H1 (cell line): ENCODE measurements at regions not wholly inside any gene's neighbourhood (a gene's known extent, or its start where the extent isn't known, plus 50 kb on each side); places are given as distances from the start of the nearest gene placed in this dataset.

Experiments
- CTCF ChIA-PET: fragments of 300-600 bp; sonication (Branson Sonifier 250); formaldehyde crosslinking; loops from one replicate; lab custom pipeline; 2021; ENCODE audit not compliant: partially characterized antibody; lab: Charles Lee
- POLR2A ChIA-PET: fragments of 300-600 bp; sonication (Branson Sonifier 250); formaldehyde crosslinking; loops from one replicate; lab custom pipeline; 2021; ENCODE audit warnings: inconsistent platforms; ENCODE audit not compliant: partially characterized antibody; lab: Charles Lee
- DNase-seq, 2 experiments: peaks; one replicate each; pipeline versions ENCODE4 v3.0.0 to v3.0.0-alpha.2; 2010 to 2022; ENCODE audit warnings: low spot score in 2 of 2, low read depth in 1 of 2, mixed read lengths in 1 of 2
- FAIRE-seq: peaks from 2 replicates; lab custom pipeline; 2011; peaks lifted over from hg19 to GRCh38; lab: Jason Lieb, UNC
- H2AFZ ChIP-seq: 2 replicates; pipeline ENCODE4 v1.8.1; 2012; ENCODE audit warnings: low read length, inconsistent platforms
- H2AK5ac ChIP-seq: 2 replicates; pipeline ENCODE4 v1.6.1; 2013; ENCODE audit warnings: low read depth, low read length
- H2BK120ac ChIP-seq: replicated peaks from 2 replicates; pipeline ENCODE3; 2013; ENCODE audit warnings: low read depth, low read length, inconsistent platforms
- H2BK12ac ChIP-seq: 2 replicates; pipeline ENCODE4 v1.6.1; 2013; ENCODE audit warnings: low read depth, low read length
- H2BK15ac ChIP-seq: 2 replicates; pipeline ENCODE4 v1.6.1; 2013; ENCODE audit warnings: low read length
- H2BK20ac ChIP-seq: 2 replicates; pipeline ENCODE4 v1.6.1; 2013; ENCODE audit warnings: low read length
- H2BK5ac ChIP-seq: 2 replicates; pipeline ENCODE4 v1.6.1; 2013; ENCODE audit warnings: low read depth, low read length
- H3K14ac ChIP-seq: 2 replicates; pipeline ENCODE4 v1.6.1; 2013; ENCODE audit warnings: inconsistent platforms; ENCODE audit not compliant: insufficient read length
- H3K18ac ChIP-seq: 2 replicates; pipeline ENCODE4 v1.6.1; 2013; ENCODE audit warnings: low read length; ENCODE audit errors: extremely low read depth
- H3K23ac ChIP-seq: 2 replicates; pipeline ENCODE4 v1.6.1; 2013; ENCODE audit warnings: inconsistent platforms; ENCODE audit not compliant: insufficient read length
- H3K23me2 ChIP-seq: 2 replicates; pipeline ENCODE4 v1.6.1; 2013; ENCODE audit warnings: low read depth, low read length
- H3K27ac ChIP-seq: 2 replicates; pipeline ENCODE4 v1.6.1; 2011; ENCODE audit warnings: low read depth, low read length, inconsistent platforms
- H3K27me3 ChIP-seq, 4 experiments: replicated peaks in 1 of 4; 1 replicate in 1 of 4; 2 replicates in 3 of 4; pipeline versions ENCODE4 v1.6.1 to v1.8.1; 2011 to 2013; ENCODE audit warnings: low read length in 3 of 4, mild to moderate bottlenecking in 3 of 4, inconsistent platforms in 2 of 4, mixed read lengths in 2 of 4, moderate library complexity in 1 of 4; ENCODE audit not compliant: control insufficient read depth in 3 of 4, insufficient read depth in 3 of 4; ENCODE audit errors: extremely low read depth in 1 of 4
- H3K36me3 ChIP-seq, 4 experiments: 2 replicates each; pipeline versions ENCODE4 v1.6.1 to v1.8.1; 2011 to 2013; ENCODE audit warnings: mild to moderate bottlenecking in 4 of 4, low read length in 3 of 4, moderate library complexity in 2 of 4, control low read depth in 1 of 4, inconsistent platforms in 1 of 4; ENCODE audit not compliant: insufficient read depth in 4 of 4, control insufficient read depth in 2 of 4
- H3K4ac ChIP-seq: replicated peaks from 2 replicates; pipeline ENCODE3; 2013; ENCODE audit warnings: low read length, low read depth, mixed read lengths, inconsistent platforms; ENCODE audit not compliant: insufficient read length
- H3K4me1 ChIP-seq, 4 experiments: replicated peaks in 1 of 4; 1 replicate in 1 of 4; 2 replicates in 3 of 4; pipeline versions ENCODE4 v1.6.1 to v1.8.1; 2011 to 2013; ENCODE audit warnings: low read length in 3 of 4, inconsistent platforms in 2 of 4, mixed read lengths in 1 of 4; ENCODE audit not compliant: insufficient read depth in 4 of 4, control insufficient read depth in 3 of 4
- H3K4me2 ChIP-seq, 2 experiments: 2 replicates each; pipeline versions ENCODE4 v1.6.1 to v1.8.1; 2011 to 2013; ENCODE audit warnings: low read depth in 2 of 2, low read length in 2 of 2, control low read depth in 1 of 2, inconsistent platforms in 1 of 2, mild to moderate bottlenecking in 1 of 2; ENCODE audit not compliant: insufficient read depth in 1 of 2
- H3K4me3 ChIP-seq, 4 experiments: fragments of 200-600, 300-600 bp in 1 of 4; sonication (generic), shearing (Covaris generic), sonication (Bioruptor Twin) in 1 of 4; 2 replicates each; pipeline versions ENCODE4 v1.5.1 to v1.8.1; 2011 to 2016; ENCODE audit warnings: low read length in 4 of 4, low read depth in 3 of 4, control low read depth in 2 of 4, inconsistent platforms in 2 of 4, mild to moderate bottlenecking in 2 of 4, mixed read lengths in 1 of 4, moderate library complexity in 1 of 4; ENCODE audit not compliant: insufficient read depth in 2 of 4; ENCODE audit errors: extremely low read depth in 1 of 4
- H3K56ac ChIP-seq: replicated peaks from 2 replicates; pipeline ENCODE3; 2013; ENCODE audit warnings: low read depth, mild to moderate bottlenecking, mixed read lengths, low read length, inconsistent platforms; ENCODE audit not compliant: insufficient read length
- H3K79me1 ChIP-seq: 2 replicates; pipeline ENCODE4 v1.6.1; 2013; ENCODE audit warnings: low read depth, low read length, control low read depth
- H3K79me2 ChIP-seq, 2 experiments: 2 replicates each; pipeline versions ENCODE4 v1.6.1 to v1.8.1; 2012 to 2013; ENCODE audit warnings: low read length in 2 of 2, mild to moderate bottlenecking in 2 of 2, inconsistent platforms in 1 of 2; ENCODE audit not compliant: insufficient read depth in 2 of 2, control insufficient read depth in 1 of 2
- H3K9ac ChIP-seq, 4 experiments: replicated peaks in 1 of 4; 1 replicate in 1 of 4; 2 replicates in 3 of 4; pipeline versions ENCODE4 v1.6.1 to v1.8.1; 2011 to 2013; ENCODE audit warnings: low read depth in 3 of 4, low read length in 3 of 4, control low read depth in 2 of 4, mild to moderate bottlenecking in 2 of 4, moderate library complexity in 2 of 4, inconsistent platforms in 1 of 4; ENCODE audit errors: extremely low read depth in 1 of 4
- H3K9me3 ChIP-seq, 2 experiments: 2 replicates each; pipeline versions ENCODE4 v1.6.1 to v1.8.1; 2012 to 2013; ENCODE audit warnings: mild to moderate bottlenecking in 2 of 2, moderate library complexity in 2 of 2, control low read depth in 1 of 2, inconsistent platforms in 1 of 2, low read depth in 1 of 2, low read length in 1 of 2, mixed read lengths in 1 of 2; ENCODE audit not compliant: insufficient read depth in 2 of 2
- H4K20me1 ChIP-seq, 2 experiments: replicated peaks in 1 of 2; 2 replicates each; pipeline versions ENCODE3 to v1.8.1; 2011 to 2013; ENCODE audit warnings: inconsistent platforms in 2 of 2, low read length in 2 of 2, mild to moderate bottlenecking in 1 of 2; ENCODE audit not compliant: insufficient read depth in 2 of 2, control insufficient read depth in 1 of 2
- H4K5ac ChIP-seq: 2 replicates; pipeline ENCODE4 v1.6.1; 2013; ENCODE audit warnings: low read length, low read depth, mixed read lengths, inconsistent platforms; ENCODE audit not compliant: insufficient read length
- H4K8ac ChIP-seq: 2 replicates; pipeline ENCODE4 v1.8.0; 2013; ENCODE audit warnings: mild to moderate bottlenecking, moderate library complexity, low read length, inconsistent platforms; ENCODE audit not compliant: insufficient read depth; ENCODE audit errors: extremely low read depth
- H4K91ac ChIP-seq: replicated peaks from 2 replicates; pipeline ENCODE3; 2013; ENCODE audit warnings: low read length, mixed read lengths, inconsistent platforms; ENCODE audit not compliant: insufficient read length
- TAF7 ChIP-seq: optimal IDR thresholded peaks from 2 replicates; pipeline ENCODE3; 2011; ENCODE audit warnings: low read depth, mild to moderate bottlenecking, inconsistent platforms, low read length, moderate library complexity, borderline replicate concordance
- TEAD4 ChIP-seq: IDR thresholded peaks from 2 replicates; pipeline ENCODE4 v1.6.1; 2012; ENCODE audit warnings: low read depth, low read length, inconsistent platforms, mixed read lengths
- WGBS, 2 experiments: shearing (Covaris generic) in 1 of 2; methylation state at CpG; one replicate each; pipeline versions ENCODE4 v1.1.6 to v1.1.7; 2013 to 2015; ENCODE audit warnings: low lambda C conversion rate in 2 of 2, mixed read lengths in 2 of 2, inconsistent platforms in 1 of 2, low coverage in 1 of 2, missing lambda C conversion rate in 1 of 2; ENCODE audit not compliant: insufficient replicate concordance in 2 of 2, insufficient coverage in 1 of 2, insufficient read length in 1 of 2; ENCODE audit errors: extremely low coverage in 1 of 2, missing lambda C conversion rate in 1 of 2; 5-methylcytosine and 5-hydroxymethylcytosine counted together

DNA sequence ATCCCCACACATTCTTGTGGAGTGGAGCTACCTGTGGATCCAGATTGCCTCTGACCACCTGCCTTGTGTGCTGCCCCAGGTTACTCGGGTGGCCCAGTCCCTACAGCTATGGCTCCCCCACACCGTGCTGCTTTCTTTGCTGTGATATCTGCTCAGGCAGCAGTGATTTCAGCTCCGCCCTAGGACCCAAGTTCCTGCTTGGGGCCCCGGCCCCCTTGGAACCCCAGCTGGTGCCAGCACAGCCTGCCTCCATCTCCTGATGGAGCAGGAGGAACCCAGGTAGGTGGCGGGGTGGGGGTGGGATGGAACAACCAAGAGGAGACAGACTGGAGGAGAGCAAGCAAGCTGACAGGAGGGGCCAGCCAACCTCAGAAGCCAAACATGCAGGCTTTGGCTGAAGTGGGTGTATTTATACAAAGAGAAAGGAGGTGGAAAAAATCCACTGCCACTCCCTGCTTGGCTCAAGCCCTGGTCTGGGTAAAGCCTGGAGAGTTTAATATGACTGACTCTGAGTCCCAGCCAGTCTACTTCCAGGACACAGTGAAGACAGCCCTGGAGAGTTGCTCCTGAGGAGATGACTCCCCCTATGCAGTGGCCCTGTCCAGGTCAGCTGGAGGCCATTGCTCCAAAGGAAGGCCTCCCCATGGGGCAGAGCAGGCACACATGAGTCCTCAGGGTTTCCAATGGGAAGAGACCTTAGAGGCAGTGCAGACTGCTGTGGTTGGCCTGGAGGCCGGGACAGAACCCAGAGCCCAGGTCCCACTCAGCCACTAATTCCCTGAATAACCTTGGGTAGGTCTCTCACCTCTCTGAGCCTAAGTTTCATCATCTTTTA is 197.1 kb upstream of the MAMLD1 start:
- H4K8ac ChIP-seq = no peak overlapping the region
- H2BK12ac ChIP-seq = no peak overlapping the region
- H3K36me3 ChIP-seq = no peaks in the 10 kb centered on the region
- 85% methylated on average over 3 of the region's 6 CpGs; no CpG with 5 or more reads in 1 of the 2 experiments for WGBS, 2 experiments
- H3K9me3 ChIP-seq = no peaks in the 10 kb centered on the region
- no peak overlapping the region for H4K5ac ChIP-seq
- H2BK5ac ChIP-seq = no peak overlapping the region
- no peak for FAIRE-seq
- H4K20me1 ChIP-seq = no peaks in the 10 kb centered on the region
- H3K27ac ChIP-seq = no peak overlapping the region
- H3K9ac ChIP-seq = no peak overlapping the region
- H3K14ac ChIP-seq = no peak overlapping the region
- H3K79me2 ChIP-seq = no peaks in the 10 kb centered on the region
- H2AFZ ChIP-seq = no peak overlapping the region
- no peak overlapping the region for H3K56ac ChIP-seq
- no peak overlapping the region for H3K23ac ChIP-seq
- H3K27me3 ChIP-seq = no peaks in the 10 kb centered on the region
- H4K91ac ChIP-seq = no peak overlapping the region
- no peak overlapping the region for H3K18ac ChIP-seq
- H3K4me2 ChIP-seq = no peak overlapping the region
- H2BK20ac ChIP-seq = no peak overlapping the region
- no peaks in the 10 kb centered on the region for H3K23me2 ChIP-seq
- CTCF ChIA-PET = no interaction called here
- POLR2A ChIA-PET = no interaction called here
- no peaks in the 10 kb centered on the region for H3K4me1 ChIP-seq
- no peak overlapping the region for H2BK15ac ChIP-seq
- DNase-seq = no peak
- H3K4me3 ChIP-seq = no peak overlapping the region
- no peak overlapping the region for H2BK120ac ChIP-seq
- TF ChIP-seq TAF7 (no peak), TEAD4 (no peak)
- H3K79me1 ChIP-seq = no peaks in the 10 kb centered on the region
- H3K4ac ChIP-seq = no peak overlapping the region
- no peak overlapping the region for H2AK5ac ChIP-seq
